ENCODE measurements at regions not wholly inside any gene's neighbourhood (a gene's known extent, or its start where the extent isn't known, plus 50 kb on each side); places are given as distances from the start of the nearest gene placed in this dataset.

GRCh38 chr3:59601486-59601885 is 551.7 kb upstream of the CFAP20DC start:
- H3K36me3 ChIP-seq (replicated peaks in 1 of 2; ENCODE audit: control insufficient read depth in 2 of 2, insufficient read depth in 2 of 2, low read length in 2 of 2) = no peaks in the 10 kb centered on the region
- no peaks in the 10 kb centered on the region for H3K4me1 ChIP-seq (ENCODE audit: control insufficient read depth in 2 of 2, insufficient read depth in 1 of 2, low read depth in 1 of 2, low read length in 2 of 2)
- H3K9ac ChIP-seq (ENCODE audit: low read depth, low read length, poor library complexity) = no peak overlapping the region
- no peak overlapping the region for H2BK5ac ChIP-seq (ENCODE audit: low read length)
- H3K14ac ChIP-seq (ENCODE audit: low read length) = no peak overlapping the region
- H3K79me1 ChIP-seq (ENCODE audit: low read depth, low read length) = no peaks in the 10 kb centered on the region
- no peak overlapping the region for H3K4ac ChIP-seq (ENCODE audit: low read length)
- no peak overlapping the region for H2AK5ac ChIP-seq (ENCODE audit: low read depth, low read length)
- H4K8ac ChIP-seq (ENCODE audit: low read depth, low read length) = no peak overlapping the region
- no peak overlapping the region for H2BK12ac ChIP-seq (ENCODE audit: low read length)
- H2BK15ac ChIP-seq (ENCODE audit: low read length) = no peak overlapping the region
- no peaks in the 10 kb centered on the region for H3K9me3 ChIP-seq (replicated peaks in 1 of 2; ENCODE audit: control insufficient read depth in 2 of 2, insufficient read depth in 1 of 2, low read depth in 1 of 2, low read length in 2 of 2)
- no peak overlapping the region for H3K4me3 ChIP-seq (ENCODE audit: low read length in 2 of 2)
- H2AFZ ChIP-seq (ENCODE audit: low read length) = no peak overlapping the region
- no peak overlapping the region for H3K4me2 ChIP-seq (ENCODE audit: insufficient read depth, low read length, poor library complexity, severe bottlenecking)
- no peak for DNase-seq (ENCODE audit: low spot score)
- H3K27me3 ChIP-seq (ENCODE audit: control insufficient read depth in 3 of 3, insufficient read depth in 3 of 3, low read depth in 1 of 3, low read length in 3 of 3) = no peaks in the 10 kb centered on the region
- no peak overlapping the region for H2BK120ac ChIP-seq (ENCODE audit: low read depth, low read length)
- H3K23ac ChIP-seq (ENCODE audit: low read depth, low read length, poor library complexity) = no peak overlapping the region
- no peak overlapping the region for H4K91ac ChIP-seq (ENCODE audit: low read depth, low read length, poor library complexity)
- no CpG with 5 or more reads among the region's 1 CpG for WGBS, 2 donors (ENCODE audit: extremely low coverage in 2 of 2, insufficient read length in 2 of 2, insufficient replicate concordance in 1 of 2)
- no peak overlapping the region for H3K27ac ChIP-seq (replicated peaks; ENCODE audit: low read length)
- H3K18ac ChIP-seq (ENCODE audit: low read length) = no peak overlapping the region

GRCh38 chr3:59600631-59601030 is 550.8 kb upstream of the CFAP20DC start:
- no CpG with 5 or more reads among the region's 2 CpGs for WGBS, 2 donors (ENCODE audit: extremely low coverage in 2 of 2, insufficient read length in 2 of 2, insufficient replicate concordance in 1 of 2)

GRCh38 chr3:59596741-59597140 is 546.9 kb upstream of the CFAP20DC start:
- Histone ChIP-seq H3K4me1 (ENCODE audit: control insufficient read depth in 2 of 2, insufficient read depth in 1 of 2, low read depth in 1 of 2, low read length in 2 of 2) (no peaks in the 10 kb centered on the region), H3K18ac (ENCODE audit: low read length) (no peak overlapping the region), H2AFZ (ENCODE audit: low read length) (no peak overlapping the region), H3K4me2 (ENCODE audit: insufficient read depth, low read length, poor library complexity, severe bottlenecking) (no peak overlapping the region), H3K9ac (ENCODE audit: low read depth, low read length, poor library complexity) (no peak overlapping the region), H3K27ac (replicated peaks; ENCODE audit: low read length) (no peak overlapping the region), H3K14ac (ENCODE audit: low read length) (no peak overlapping the region), H4K8ac (ENCODE audit: low read depth, low read length) (no peak overlapping the region), H2BK5ac (ENCODE audit: low read length) (no peak overlapping the region), H3K36me3 (replicated peaks in 1 of 2; ENCODE audit: control insufficient read depth in 2 of 2, insufficient read depth in 2 of 2, low read length in 2 of 2) (no peaks in the 10 kb centered on the region), H2AK5ac (ENCODE audit: low read depth, low read length) (no peak overlapping the region), H2BK15ac (ENCODE audit: low read length) (no peak overlapping the region), H3K23ac (ENCODE audit: low read depth, low read length, poor library complexity) (no peak overlapping the region), H4K91ac (ENCODE audit: low read depth, low read length, poor library complexity) (no peak overlapping the region), H2BK120ac (ENCODE audit: low read depth, low read length) (no peak overlapping the region), H3K9me3 (replicated peaks in 1 of 2; ENCODE audit: control insufficient read depth in 2 of 2, insufficient read depth in 1 of 2, low read depth in 1 of 2, low read length in 2 of 2) (no peaks in the 10 kb centered on the region), H3K27me3 (ENCODE audit: control insufficient read depth in 3 of 3, insufficient read depth in 3 of 3, low read depth in 1 of 3, low read length in 3 of 3) (no peaks in the 10 kb centered on the region), H2BK12ac (ENCODE audit: low read length) (no peak overlapping the region), H3K79me1 (ENCODE audit: low read depth, low read length) (no peaks in the 10 kb centered on the region), H3K4ac (ENCODE audit: low read length) (no peak overlapping the region), H3K4me3 (ENCODE audit: low read length in 2 of 2) (no peak overlapping the region)
- DNase-seq (ENCODE audit: low spot score) = no peak
- no CpG with 5 or more reads among the region's 1 CpG for WGBS, 2 donors (ENCODE audit: extremely low coverage in 2 of 2, insufficient read length in 2 of 2, insufficient replicate concordance in 1 of 2)

More at GRCh38 chr3:59600631-59601030, 550.8 kb upstream of the CFAP20DC start:
- DNase-seq (ENCODE audit: low spot score) = no peak
- H2BK15ac ChIP-seq (ENCODE audit: low read length) = no peak overlapping the region
- no peaks in the 10 kb centered on the region for H3K79me1 ChIP-seq (ENCODE audit: low read depth, low read length)
- H2AFZ ChIP-seq (ENCODE audit: low read length) = no peak overlapping the region
- H3K4me1 ChIP-seq (ENCODE audit: control insufficient read depth in 2 of 2, insufficient read depth in 1 of 2, low read depth in 1 of 2, low read length in 2 of 2) = no peaks in the 10 kb centered on the region
- H3K9ac ChIP-seq (ENCODE audit: low read depth, low read length, poor library complexity) = no peak overlapping the region
- H3K27me3 ChIP-seq (ENCODE audit: control insufficient read depth in 3 of 3, insufficient read depth in 3 of 3, low read depth in 1 of 3, low read length in 3 of 3) = no peaks in the 10 kb centered on the region
- H2BK5ac ChIP-seq (ENCODE audit: low read length) = no peak overlapping the region
- no peak overlapping the region for H3K4me3 ChIP-seq (ENCODE audit: low read length in 2 of 2)
- H2BK120ac ChIP-seq (ENCODE audit: low read depth, low read length) = no peak overlapping the region
- no peak overlapping the region for H3K14ac ChIP-seq (ENCODE audit: low read length)
- no peak overlapping the region for H3K4me2 ChIP-seq (ENCODE audit: insufficient read depth, low read length, poor library complexity, severe bottlenecking)
- H4K8ac ChIP-seq (ENCODE audit: low read depth, low read length) = no peak overlapping the region
- no peak overlapping the region for H2BK12ac ChIP-seq (ENCODE audit: low read length)
- no peaks in the 10 kb centered on the region for H3K36me3 ChIP-seq (replicated peaks in 1 of 2; ENCODE audit: control insufficient read depth in 2 of 2, insufficient read depth in 2 of 2, low read length in 2 of 2)
- no peak overlapping the region for H3K18ac ChIP-seq (ENCODE audit: low read length)
- no peak overlapping the region for H3K27ac ChIP-seq (replicated peaks; ENCODE audit: low read length)
- H3K23ac ChIP-seq (ENCODE audit: low read depth, low read length, poor library complexity) = no peak overlapping the region
- H3K9me3 ChIP-seq (replicated peaks in 1 of 2; ENCODE audit: control insufficient read depth in 2 of 2, insufficient read depth in 1 of 2, low read depth in 1 of 2, low read length in 2 of 2) = no peaks in the 10 kb centered on the region
- H3K4ac ChIP-seq (ENCODE audit: low read length) = no peak overlapping the region
- no peak overlapping the region for H4K91ac ChIP-seq (ENCODE audit: low read depth, low read length, poor library complexity)
- H2AK5ac ChIP-seq (ENCODE audit: low read depth, low read length) = no peak overlapping the region

GRCh38 chr3:59595830-59596229 is 546.0 kb upstream of the CFAP20DC start:
- Histone ChIP-seq H2BK12ac (ENCODE audit: low read length) (no peak overlapping the region), H3K4me3 (ENCODE audit: low read length in 2 of 2) (no peak overlapping the region), H2AFZ (ENCODE audit: low read length) (no peak overlapping the region), H2AK5ac (ENCODE audit: low read depth, low read length) (no peak overlapping the region), H3K27me3 (ENCODE audit: control insufficient read depth in 3 of 3, insufficient read depth in 3 of 3, low read depth in 1 of 3, low read length in 3 of 3) (no peaks in the 10 kb centered on the region), H3K14ac (ENCODE audit: low read length) (no peak overlapping the region), H2BK15ac (ENCODE audit: low read length) (no peak overlapping the region), H3K18ac (ENCODE audit: low read length) (no peak overlapping the region), H2BK120ac (ENCODE audit: low read depth, low read length) (no peak overlapping the region), H3K4me1 (ENCODE audit: control insufficient read depth in 2 of 2, insufficient read depth in 1 of 2, low read depth in 1 of 2, low read length in 2 of 2) (no peaks in the 10 kb centered on the region), H4K8ac (ENCODE audit: low read depth, low read length) (no peak overlapping the region), H3K9me3 (replicated peaks in 1 of 2; ENCODE audit: control insufficient read depth in 2 of 2, insufficient read depth in 1 of 2, low read depth in 1 of 2, low read length in 2 of 2) (no peaks in the 10 kb centered on the region), H3K79me1 (ENCODE audit: low read depth, low read length) (no peaks in the 10 kb centered on the region), H3K23ac (ENCODE audit: low read depth, low read length, poor library complexity) (no peak overlapping the region), H3K27ac (replicated peaks; ENCODE audit: low read length) (no peak overlapping the region), H3K36me3 (replicated peaks in 1 of 2; ENCODE audit: control insufficient read depth in 2 of 2, insufficient read depth in 2 of 2, low read length in 2 of 2) (no peaks in the 10 kb centered on the region), H4K91ac (ENCODE audit: low read depth, low read length, poor library complexity) (no peak overlapping the region), H2BK5ac (ENCODE audit: low read length) (no peak overlapping the region), H3K9ac (ENCODE audit: low read depth, low read length, poor library complexity) (no peak overlapping the region), H3K4ac (ENCODE audit: low read length) (no peak overlapping the region), H3K4me2 (ENCODE audit: insufficient read depth, low read length, poor library complexity, severe bottlenecking) (no peak overlapping the region)
- DNase-seq (ENCODE audit: low spot score) = no peak

Measured in neuronal stem cell (in vitro differentiated cells).